BE2C (cell line): ENCODE measurements at regions not wholly inside any gene's neighbourhood (a gene's known extent, or its start where the extent isn't known, plus 50 kb on each side); places are given as distances from the start of the nearest gene placed in this dataset.
"Not testable (repeated sequence)": the region's sequence is repeated elsewhere in the genome, so short reads cannot be mapped to it uniquely, and the experiment has no call there.

Experiments
- DNase-seq: peaks from one replicate; pipeline ENCODE4 v3.0.0-alpha.2; 2020
- H3K27me3 ChIP-seq: fragments of 250-450 bp; sonication (Bioruptor Pico); 2 replicates; pipeline ENCODE4 v1.5.1; 2020; ENCODE audit warnings: mild to moderate bottlenecking
- H3K36me3 ChIP-seq: fragments of 250-450 bp; sonication (Bioruptor Pico); 2 replicates; pipeline ENCODE4 v1.5.1; 2020; ENCODE audit warnings: mild to moderate bottlenecking
- H3K4me1 ChIP-seq: fragments of 250-450 bp; sonication (Bioruptor Pico); 2 replicates; pipeline ENCODE4 v1.5.1; 2020
- H3K4me3 ChIP-seq: 2 replicates; pipeline ENCODE4 v1.5.1; 2011; ENCODE audit warnings: low read depth, low read length
- H3K9me3 ChIP-seq: fragments of 250-450 bp; sonication (Bioruptor Pico); 2 replicates; pipeline ENCODE4 v1.5.1; 2020
- CTCF ChIP-seq: IDR thresholded peaks from 2 replicates; pipeline ENCODE4 v1.5.1; 2012; ENCODE audit warnings: mild to moderate bottlenecking, low read depth, low read length

- H3K4me1 ChIP-seq: no peaks in the 10 kb centered on the region
- H3K9me3 ChIP-seq: no peaks in the 10 kb centered on the region
- no peak overlapping the region for H3K4me3 ChIP-seq
- TF ChIP-seq CTCF: no peak
- no peaks in the 10 kb centered on the region for H3K36me3 ChIP-seq
- DNase-seq: no peak
- no peaks in the 10 kb centered on the region for H3K27me3 ChIP-seq
Measured at GRCh38 chr4:29336861-29337260, 1383.3 kb upstream of the PCDH7 start.

- no peak for DNase-seq
- Histone ChIP-seq H3K36me3 (no peaks in the 10 kb centered on the region), H3K4me3 (no peak overlapping the region), H3K27me3 (no peaks in the 10 kb centered on the region), H3K4me1 (no peaks in the 10 kb centered on the region), H3K9me3 (no peaks in the 10 kb centered on the region; the same call in 1 of the 2 replicates)
- TF ChIP-seq CTCF: no peak
Measured at GRCh38 chr4:29372971-29373370, 1347.2 kb upstream of the PCDH7 start.

GRCh38 chr4:29375716-29376115 is 1344.5 kb upstream of the PCDH7 start:
- Histone ChIP-seq H3K27me3 (no peaks in the 10 kb centered on the region), H3K4me3 (no peak overlapping the region), H3K36me3 (no peaks in the 10 kb centered on the region), H3K4me1 (no peaks in the 10 kb centered on the region), H3K9me3 (no peaks in the 10 kb centered on the region; the same call in 1 of the 2 replicates)
- no peak for TF ChIP-seq CTCF
- no peak for DNase-seq

- not testable (repeated sequence) for H3K4me3 ChIP-seq, DNase-seq, H3K4me1 ChIP-seq, H3K9me3 ChIP-seq, H3K36me3 ChIP-seq, H3K27me3 ChIP-seq
Measured at GRCh38 chr4:29378237-29378636, 1341.9 kb upstream of the PCDH7 start.

- Histone ChIP-seq H3K9me3 (no peaks in the 10 kb centered on the region), H3K4me1 (no peaks in the 10 kb centered on the region), H3K4me3 (no peak overlapping the region), H3K36me3 (no peaks in the 10 kb centered on the region), H3K27me3 (no peaks in the 10 kb centered on the region)
- TF ChIP-seq CTCF: no peak
- DNase-seq: no peak
Measured at GRCh38 chr4:29390921-29391320, 1329.2 kb upstream of the PCDH7 start.

GRCh38 chr4:29405116-29405515 is 1315.1 kb upstream of the PCDH7 start:
- H3K36me3 ChIP-seq: no peaks in the 10 kb centered on the region
- H3K9me3 ChIP-seq: no peaks in the 10 kb centered on the region; the same call in 1 of the 2 replicates
- no peak overlapping the region for H3K4me3 ChIP-seq
- DNase-seq: no peak
- no peaks in the 10 kb centered on the region for H3K4me1 ChIP-seq
- H3K27me3 ChIP-seq: no peaks in the 10 kb centered on the region
- no peak for TF ChIP-seq CTCF

- no peak for TF ChIP-seq CTCF
- no peaks in the 10 kb centered on the region for H3K4me1 ChIP-seq
- no peak for DNase-seq
- H3K4me3 ChIP-seq: no peak overlapping the region
- no peaks in the 10 kb centered on the region; the same call in 1 of the 2 replicates for H3K9me3 ChIP-seq
- H3K36me3 ChIP-seq: no peaks in the 10 kb centered on the region
- H3K27me3 ChIP-seq: no peaks in the 10 kb centered on the region
Measured at GRCh38 chr4:29415771-29416170, 1304.4 kb upstream of the PCDH7 start.
